ENCODE measurements at regions not wholly inside any gene's neighbourhood (a gene's known extent, or its start where the extent isn't known, plus 50 kb on each side); places are given as distances from the start of the nearest gene placed in this dataset.
A peak's percentile ranks its signal among the peaks of the same experiment; 100 is the strongest.
"Not testable (repeated sequence)": the region's sequence is repeated elsewhere in the genome, so short reads cannot be mapped to it uniquely, and the experiment has no call there.

DNA sequence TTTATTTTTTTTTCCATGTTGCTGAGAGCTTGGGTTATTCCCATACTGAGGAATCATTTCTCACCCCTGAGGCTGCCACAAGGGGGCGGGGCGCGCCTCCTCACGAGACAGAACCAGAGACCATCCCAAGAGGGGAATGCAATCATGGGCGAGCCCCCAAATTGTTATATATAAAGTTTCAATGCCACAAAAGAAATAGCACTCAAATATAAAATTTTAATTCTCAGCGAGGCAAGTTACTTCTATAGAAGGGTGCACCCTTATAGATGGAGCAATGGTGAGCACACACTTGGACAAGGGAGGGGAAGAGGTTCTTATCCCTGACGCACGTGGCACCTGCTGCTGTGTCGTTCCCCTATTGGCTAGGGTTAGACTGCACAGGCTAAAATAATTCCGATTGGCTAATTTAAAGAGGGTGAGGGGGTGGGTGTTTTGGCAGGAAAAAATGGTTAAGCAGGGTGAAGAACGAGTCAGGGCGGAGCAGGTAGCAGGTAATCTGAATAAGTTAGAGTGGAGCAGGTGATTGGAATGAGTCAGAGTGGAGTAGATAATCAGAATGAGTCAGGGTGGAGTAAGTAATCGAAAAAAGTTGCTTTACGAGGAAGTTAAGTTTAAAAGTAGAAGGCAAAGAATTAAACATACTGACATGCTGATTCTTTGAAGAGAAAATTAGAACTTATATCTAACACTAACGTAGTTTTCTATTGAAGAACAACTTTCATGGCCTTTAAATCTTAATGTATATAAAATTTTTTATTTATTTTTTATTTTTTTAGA lies 177.5 kb downstream of the MTCL1 start:
- no peaks in the 10 kb centered on the region for H3K36me3 ChIP-seq
- peaks cover 2% of the 10 kb centered on the region for H3K9me3 ChIP-seq (ENCODE audit: severe bottlenecking)
- DNase-seq: peak; percentile 40
- H3K4me3 ChIP-seq (ENCODE audit: low read depth, low read length): no peak overlapping the region
- TF ChIP-seq, protein P1, sequence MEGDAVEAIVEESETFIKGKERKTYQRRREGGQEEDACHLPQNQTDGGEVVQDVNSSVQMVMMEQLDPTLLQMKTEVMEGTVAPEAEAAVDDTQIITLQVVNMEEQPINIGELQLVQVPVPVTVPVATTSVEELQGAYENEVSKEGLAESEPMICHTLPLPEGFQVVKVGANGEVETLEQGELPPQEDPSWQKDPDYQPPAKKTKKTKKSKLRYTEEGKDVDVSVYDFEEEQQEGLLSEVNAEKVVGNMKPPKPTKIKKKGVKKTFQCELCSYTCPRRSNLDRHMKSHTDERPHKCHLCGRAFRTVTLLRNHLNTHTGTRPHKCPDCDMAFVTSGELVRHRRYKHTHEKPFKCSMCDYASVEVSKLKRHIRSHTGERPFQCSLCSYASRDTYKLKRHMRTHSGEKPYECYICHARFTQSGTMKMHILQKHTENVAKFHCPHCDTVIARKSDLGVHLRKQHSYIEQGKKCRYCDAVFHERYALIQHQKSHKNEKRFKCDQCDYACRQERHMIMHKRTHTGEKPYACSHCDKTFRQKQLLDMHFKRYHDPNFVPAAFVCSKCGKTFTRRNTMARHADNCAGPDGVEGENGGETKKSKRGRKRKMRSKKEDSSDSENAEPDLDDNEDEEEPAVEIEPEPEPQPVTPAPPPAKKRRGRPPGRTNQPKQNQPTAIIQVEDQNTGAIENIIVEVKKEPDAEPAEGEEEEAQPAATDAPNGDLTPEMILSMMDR (IDR thresholded peaks at IDR 0.05; ENCODE audit: low read depth, low read length): no peak
- H3K27ac ChIP-seq: no peak overlapping the region
- H3K27me3 ChIP-seq (ENCODE audit: insufficient read depth, low read depth, severe bottlenecking): no peaks in the 10 kb centered on the region

DNA sequence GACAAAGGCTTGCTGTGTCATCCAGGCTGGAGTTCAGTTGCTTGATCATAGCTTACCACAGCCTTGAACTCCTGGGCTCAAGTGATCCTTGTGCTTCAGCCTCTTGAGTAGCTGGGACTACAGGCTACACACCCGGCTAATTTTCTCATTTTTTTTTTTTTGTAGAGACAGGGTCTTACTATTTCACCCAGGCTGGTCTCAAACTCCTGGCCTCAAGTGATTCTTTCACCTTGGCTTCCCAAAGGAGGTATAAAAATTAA lies 178.0 kb downstream of the MTCL1 start:
- no peak for DNase-seq
- Histone ChIP-seq H3K36me3 (no peaks in the 10 kb centered on the region), H3K9me3 (ENCODE audit: severe bottlenecking) (peaks cover 2% of the 10 kb centered on the region), H3K27ac (no peak overlapping the region), H3K27me3 (ENCODE audit: insufficient read depth, low read depth, severe bottlenecking) (no peaks in the 10 kb centered on the region), H3K4me3 (ENCODE audit: low read depth, low read length) (no peak overlapping the region)
- TF ChIP-seq, protein P1 (IDR thresholded peaks at IDR 0.05; ENCODE audit: low read depth, low read length): no peak

DNA sequence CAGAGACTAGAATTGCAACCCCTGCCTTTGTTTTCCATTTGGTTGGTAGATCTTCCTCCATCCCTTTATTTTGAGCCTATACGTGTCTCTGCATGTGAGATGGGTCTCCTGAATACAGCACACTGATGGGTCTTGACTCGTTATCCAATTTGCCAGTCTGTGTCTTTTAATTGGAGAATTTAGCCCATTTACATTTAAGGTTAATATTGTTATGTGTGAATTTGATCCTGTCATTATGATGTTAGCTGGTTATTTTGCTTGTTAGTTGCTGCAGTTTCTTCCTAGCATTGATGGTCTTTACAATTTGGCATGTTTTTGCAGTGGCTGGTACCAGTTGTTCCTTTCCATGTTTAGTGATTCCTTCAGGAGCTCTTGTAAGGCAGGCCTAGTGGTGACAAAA lies 182.5 kb downstream of the MTCL1 start:
- DNase-seq; H3K27ac ChIP-seq; H3K27me3 ChIP-seq (ENCODE audit: insufficient read depth, low read depth, severe bottlenecking); H3K4me3 ChIP-seq (ENCODE audit: low read depth, low read length); H3K36me3 ChIP-seq; H3K9me3 ChIP-seq (ENCODE audit: severe bottlenecking): not testable (repeated sequence)

DNA sequence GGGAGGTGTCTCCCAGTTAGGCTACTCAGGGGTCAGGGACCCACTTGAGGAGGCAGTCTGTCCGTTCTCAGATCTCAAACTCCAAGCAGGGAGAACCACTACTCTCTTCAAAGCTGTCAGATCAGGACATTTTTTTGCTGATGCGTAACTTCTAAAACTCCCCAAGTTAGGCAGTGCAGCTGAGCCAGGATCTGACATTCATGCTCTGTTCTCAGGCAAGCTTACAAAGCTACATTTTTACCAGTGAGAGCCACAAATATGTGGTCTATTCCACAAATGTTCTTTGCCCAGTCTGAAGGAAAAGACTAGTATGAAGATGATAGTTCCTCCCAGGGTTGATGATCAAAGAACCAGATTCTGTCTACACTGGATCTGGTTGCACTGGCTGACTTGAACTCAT lies 184.1 kb downstream of the MTCL1 start:
- no peaks in the 10 kb centered on the region for H3K36me3 ChIP-seq
- H3K4me3 ChIP-seq (ENCODE audit: low read depth, low read length): no peak overlapping the region
- DNase-seq: no peak
- TF ChIP-seq, protein P1 (IDR thresholded peaks at IDR 0.05; ENCODE audit: low read depth, low read length): no peak
- H3K27me3 ChIP-seq (ENCODE audit: insufficient read depth, low read depth, severe bottlenecking): no peaks in the 10 kb centered on the region
- H3K27ac ChIP-seq: no peak overlapping the region
- peaks cover 2% of the 10 kb centered on the region for H3K9me3 ChIP-seq (ENCODE audit: severe bottlenecking)

DNA sequence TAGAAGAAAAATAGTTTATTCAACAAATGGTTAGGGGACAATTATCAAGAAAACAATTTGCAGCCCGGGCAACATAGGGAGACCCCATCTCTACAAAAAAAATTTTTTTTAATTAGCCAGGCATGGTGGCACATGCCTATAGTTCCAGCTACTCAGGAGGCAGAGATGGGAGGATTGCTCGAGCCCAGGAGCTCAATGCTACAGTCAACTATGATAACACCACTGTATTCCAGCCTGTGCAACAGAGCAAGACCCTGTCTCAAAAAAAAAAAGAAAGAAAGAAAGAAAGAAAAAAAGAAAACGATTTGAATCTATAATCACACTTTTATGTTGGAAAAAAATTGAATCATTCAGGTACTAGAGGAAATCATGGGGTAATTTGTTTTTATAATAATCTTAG lies 185.1 kb downstream of the MTCL1 start:
- H3K4me3 ChIP-seq (ENCODE audit: low read depth, low read length); H3K27ac ChIP-seq; DNase-seq; H3K27me3 ChIP-seq (ENCODE audit: insufficient read depth, low read depth, severe bottlenecking); H3K36me3 ChIP-seq; H3K9me3 ChIP-seq (ENCODE audit: severe bottlenecking): not testable (repeated sequence)

DNA sequence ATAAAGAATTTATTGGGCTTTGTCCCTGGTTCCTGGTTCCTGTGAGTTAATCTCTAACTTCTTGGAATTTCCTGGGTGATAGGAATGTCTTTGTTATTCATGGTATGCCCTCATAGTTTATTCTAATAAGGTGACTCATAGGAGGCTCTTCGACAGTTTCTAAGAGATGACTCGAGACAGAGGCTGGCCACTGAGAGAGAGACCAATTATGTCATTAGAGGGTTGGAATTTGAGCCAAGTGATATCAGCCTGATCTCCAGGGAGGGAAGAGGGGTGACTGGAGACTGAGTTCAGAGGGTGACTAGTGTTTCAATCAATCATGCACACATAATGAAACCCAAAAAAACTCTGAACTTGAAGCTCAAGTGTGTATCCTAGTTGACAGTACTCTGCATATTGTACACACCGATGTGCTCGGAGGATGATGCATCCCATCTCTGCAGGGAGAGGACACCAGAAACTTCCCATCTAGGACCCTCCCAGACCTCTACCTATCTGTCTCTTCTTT lies 185.7 kb downstream of the MTCL1 start:
- peaks cover 3% of the 10 kb centered on the region for H3K9me3 ChIP-seq (ENCODE audit: severe bottlenecking)
- no peaks in the 10 kb centered on the region for H3K27me3 ChIP-seq (ENCODE audit: insufficient read depth, low read depth, severe bottlenecking)
- TF ChIP-seq, protein P1 (IDR thresholded peaks at IDR 0.05; ENCODE audit: low read depth, low read length): no peak
- no peaks in the 10 kb centered on the region for H3K36me3 ChIP-seq
- no peak for DNase-seq
- H3K27ac ChIP-seq: no peak overlapping the region
- H3K4me3 ChIP-seq (ENCODE audit: low read depth, low read length): no peak overlapping the region

DNA sequence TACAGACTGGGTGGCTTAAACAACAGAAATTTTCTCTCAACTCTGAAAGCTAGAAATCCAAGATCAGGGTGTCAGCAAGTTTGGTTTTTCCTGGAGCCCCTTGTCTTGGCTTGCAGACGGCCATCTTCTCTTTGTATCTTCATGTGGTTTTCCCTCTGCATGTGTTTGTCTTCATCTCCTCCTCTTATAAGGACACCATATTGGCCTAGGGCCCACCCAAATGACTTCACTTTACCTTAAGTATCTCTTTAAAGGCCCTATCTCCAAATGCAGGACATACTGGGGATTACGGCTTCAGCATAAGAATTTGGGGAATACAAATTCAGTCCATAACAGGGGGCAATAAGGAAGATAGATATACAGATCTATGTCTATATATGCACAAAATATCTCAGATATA lies 187.9 kb downstream of the MTCL1 start:
- H3K27me3 ChIP-seq (ENCODE audit: insufficient read depth, low read depth, severe bottlenecking): no peaks in the 10 kb centered on the region
- TF ChIP-seq, protein P1 (IDR thresholded peaks at IDR 0.05; ENCODE audit: low read depth, low read length): no peak
- no peak overlapping the region for H3K27ac ChIP-seq
- DNase-seq: no peak
- H3K36me3 ChIP-seq: no peaks in the 10 kb centered on the region
- no peak overlapping the region for H3K4me3 ChIP-seq (ENCODE audit: low read depth, low read length)
- peaks cover 8% of the 10 kb centered on the region for H3K9me3 ChIP-seq (ENCODE audit: severe bottlenecking)
